IPS DF 4.7 (cell line): ENCODE measurements at regions not wholly inside any gene's neighbourhood (a gene's known extent, or its start where the extent isn't known, plus 50 kb on each side); places are given as distances from the start of the nearest gene placed in this dataset.
"Not testable (repeated sequence)": the region's sequence is repeated elsewhere in the genome, so short reads cannot be mapped to it uniquely, and the experiment has no call there.

Source experiments
- DNase-seq: peaks from one replicate; pipeline ENCODE4 v3.0.0-alpha.2; 2013; ENCODE audit warnings: low spot score; ENCODE audit errors: extremely low read depth

DNA sequence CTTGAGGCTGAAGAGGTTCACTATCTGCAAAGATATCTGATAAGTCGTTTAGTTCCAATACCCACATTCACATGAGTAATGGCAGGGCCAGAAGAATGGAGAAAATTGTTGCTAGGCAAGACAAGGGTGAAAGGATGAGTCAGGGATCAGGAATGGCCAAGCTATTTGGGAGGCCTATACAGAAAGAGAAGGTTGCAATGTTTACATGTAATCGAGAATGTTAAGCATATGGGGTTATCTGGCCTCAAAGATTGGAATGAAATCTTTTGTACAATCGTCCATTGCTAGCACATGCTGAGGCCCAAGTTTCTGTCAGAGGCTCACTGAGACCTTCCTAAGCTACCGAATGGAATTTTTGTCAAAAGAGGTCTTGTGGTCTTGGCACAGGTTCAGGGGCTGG lies 299.9 kb upstream of the PLD5 start:
- DNase-seq, result no peak

DNA sequence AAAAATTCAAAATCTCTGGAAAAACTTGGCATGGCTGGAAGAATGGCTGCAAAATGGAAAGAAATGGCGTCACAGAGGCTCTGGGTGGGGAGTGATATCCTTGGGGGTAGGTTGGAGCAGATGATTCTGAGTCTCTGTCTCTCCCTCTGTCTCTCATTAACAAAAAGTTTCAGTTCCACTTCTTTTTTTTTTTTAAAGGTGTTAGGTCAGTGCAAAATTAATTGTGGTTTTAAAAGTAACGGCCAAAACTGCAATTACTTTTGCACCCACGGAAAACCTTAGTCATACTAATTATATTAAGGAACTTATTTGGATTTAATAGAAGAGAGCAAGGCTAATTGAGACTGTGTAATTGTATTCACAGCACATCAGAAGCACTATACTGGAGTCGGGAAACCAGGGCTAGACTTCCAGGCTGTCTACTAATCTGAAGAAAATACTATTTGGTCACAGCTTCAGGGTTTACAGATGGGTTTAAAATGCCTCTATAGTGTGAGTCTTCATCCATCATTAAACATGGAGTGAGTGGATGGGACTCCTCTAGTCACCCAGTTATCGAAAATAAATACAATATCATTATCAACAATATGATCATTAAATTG lies 289.1 kb upstream of the PLD5 start:
- no peak for DNase-seq

GRCh38 chr1:242811092-242811840 lies 286.8 kb upstream of the PLD5 start:
- no peak for DNase-seq

DNA sequence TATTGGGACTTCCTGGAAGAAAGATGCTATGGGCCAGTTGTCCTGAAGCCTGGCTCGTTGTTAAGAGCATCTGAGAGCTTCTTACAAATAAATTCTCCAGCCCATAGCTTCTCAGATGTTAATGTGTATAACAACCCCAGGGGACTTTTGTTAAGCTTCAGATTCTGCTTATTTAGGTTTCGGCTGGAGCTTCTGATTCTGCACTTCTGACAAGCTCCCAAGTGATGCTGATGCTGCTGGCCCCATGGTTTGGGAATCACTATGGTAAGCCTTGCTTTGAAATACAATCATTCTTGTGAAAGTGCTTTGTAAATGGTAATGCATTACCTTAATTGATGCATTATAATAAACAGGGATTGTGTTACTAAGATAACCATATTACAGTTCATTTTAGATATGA lies 281.8 kb upstream of the PLD5 start:
- DNase-seq, result no peak

DNA sequence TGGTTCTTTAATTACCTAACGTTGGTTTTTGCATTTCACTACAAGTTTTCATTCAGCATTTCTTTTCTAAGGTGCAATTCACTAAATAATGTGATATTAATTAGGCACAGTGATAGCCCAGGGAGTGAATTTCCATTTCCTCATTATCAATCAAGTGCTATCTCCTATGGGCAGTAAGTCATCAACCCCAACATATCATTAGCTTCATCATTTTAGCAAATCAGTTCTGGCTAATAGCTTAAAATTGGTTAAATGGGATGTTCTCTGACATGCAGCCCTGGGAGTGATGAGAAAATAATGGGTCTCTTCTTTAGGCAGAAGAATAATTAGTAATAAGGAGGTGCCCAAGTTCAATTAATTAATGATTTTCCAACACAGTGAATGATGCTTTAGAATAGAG lies 280.9 kb upstream of the PLD5 start:
- DNase-seq, result not testable (repeated sequence)

- no peak for DNase-seq
Observed at GRCh38 chr1:242802973-242803372, 278.5 kb upstream of the PLD5 start.

DNA sequence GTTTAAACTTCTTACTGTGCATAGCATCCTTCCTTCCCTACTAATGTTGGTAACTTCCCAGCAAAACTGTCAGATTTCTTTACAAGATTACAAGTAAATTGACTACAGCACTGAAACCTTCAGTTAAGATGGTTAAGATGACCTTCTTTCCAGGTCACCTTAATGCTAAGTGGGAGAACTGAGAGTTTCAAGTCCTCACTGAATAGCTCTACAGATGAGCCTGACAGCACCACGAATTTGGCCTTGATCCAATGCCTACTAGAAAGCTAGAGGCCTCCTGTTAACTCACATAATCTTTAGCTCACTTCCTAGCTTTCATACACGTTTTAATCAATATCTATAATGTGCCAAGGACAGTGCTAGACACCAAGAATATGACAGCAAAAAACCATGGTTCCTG lies 276.0 kb upstream of the PLD5 start:
- no peak for DNase-seq

GRCh38 chr1:242797856-242798255 lies 273.4 kb upstream of the PLD5 start:
- no peak for DNase-seq

DNA sequence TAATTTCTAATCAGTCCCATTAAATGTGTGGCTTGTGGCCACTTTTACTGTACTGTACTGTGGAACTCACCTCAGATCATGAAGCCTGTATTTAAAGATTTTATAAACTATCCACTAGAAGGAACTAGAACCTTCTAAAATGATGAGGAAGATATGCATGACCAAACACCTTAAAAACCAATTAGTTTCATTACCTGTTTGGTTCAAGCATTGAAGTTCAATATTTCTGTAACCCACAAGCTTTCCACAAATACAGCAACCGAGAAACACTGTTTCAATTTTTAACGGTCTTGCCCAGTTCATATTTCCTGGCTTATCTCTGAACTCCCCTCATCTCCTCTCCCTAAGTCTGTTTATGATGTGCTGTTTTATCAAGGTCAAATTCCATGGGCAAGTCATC lies 264.3 kb upstream of the PLD5 start:
- no peak for DNase-seq

DNA sequence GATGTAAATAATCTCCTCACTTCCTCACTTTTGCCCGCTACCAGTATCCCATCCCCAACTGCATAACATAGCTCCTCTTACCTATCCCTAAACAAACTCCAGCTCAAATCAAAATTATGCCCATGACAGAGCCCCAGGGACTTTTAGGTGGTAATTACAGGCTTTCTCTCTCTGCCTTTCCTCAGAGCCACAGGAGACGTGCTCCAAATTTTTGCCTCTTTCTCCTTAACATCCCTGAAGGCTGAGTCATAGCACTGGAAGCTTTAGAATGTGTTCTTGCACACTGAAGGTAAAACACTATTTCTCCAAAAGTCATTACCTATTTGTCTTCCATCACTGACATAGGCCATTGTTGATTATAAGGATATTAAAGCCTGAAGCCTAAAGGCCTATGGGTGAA lies 263.5 kb upstream of the PLD5 start:
- DNase-seq, result peak; percentile 14

GRCh38 chr1:242784807-242785206 lies 260.3 kb upstream of the PLD5 start:
- no peak for DNase-seq

- DNase-seq, result no peak
Observed at GRCh38 chr1:242784084-242784483, 259.6 kb upstream of the PLD5 start.

DNA sequence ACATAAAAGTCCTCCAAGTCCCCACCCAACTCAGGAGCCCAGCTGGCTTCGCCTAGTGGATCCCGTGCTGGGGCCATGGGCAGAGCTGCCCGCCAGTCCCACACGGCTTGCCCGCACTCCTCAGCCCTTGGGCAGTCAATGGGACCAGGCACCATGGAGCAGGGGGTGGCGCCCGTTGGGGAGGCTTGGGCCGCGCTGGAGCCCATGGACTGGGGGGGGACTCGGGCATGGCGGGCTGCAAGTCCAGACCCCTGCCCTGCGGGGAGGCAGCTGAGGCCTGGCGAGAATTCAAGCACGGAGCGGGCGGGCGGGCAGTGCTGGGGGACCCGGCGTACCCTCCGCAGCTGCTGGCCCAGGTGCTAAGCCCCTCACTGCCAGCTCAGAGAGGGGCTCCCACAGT lies 249.8 kb upstream of the PLD5 start:
- no peak for DNase-seq

GRCh38 chr1:242770366-242770765 lies 245.9 kb upstream of the PLD5 start:
- DNase-seq, result no peak

- DNase-seq, result no peak
Observed at GRCh38 chr1:242764161-242764560, 239.7 kb upstream of the PLD5 start.

DNA sequence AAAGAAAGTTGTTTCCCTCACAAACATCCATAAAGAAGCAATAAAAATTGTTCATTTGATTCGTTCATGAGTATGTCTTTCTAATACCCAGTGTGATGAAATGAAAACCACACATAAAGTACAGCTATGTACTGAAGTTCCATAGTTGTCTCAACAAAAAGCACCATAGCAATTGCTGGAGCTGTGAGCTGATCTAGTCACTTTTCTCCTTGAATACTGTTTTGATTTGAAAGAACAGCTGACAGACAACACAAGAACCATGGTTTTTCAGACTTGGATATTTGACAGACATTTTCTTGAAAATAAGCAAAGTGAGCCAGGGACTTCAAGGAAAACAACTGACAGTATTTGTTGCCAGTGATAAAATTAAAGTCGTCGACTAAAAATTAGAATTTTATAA lies 237.1 kb upstream of the PLD5 start:
- no peak for DNase-seq

DNA sequence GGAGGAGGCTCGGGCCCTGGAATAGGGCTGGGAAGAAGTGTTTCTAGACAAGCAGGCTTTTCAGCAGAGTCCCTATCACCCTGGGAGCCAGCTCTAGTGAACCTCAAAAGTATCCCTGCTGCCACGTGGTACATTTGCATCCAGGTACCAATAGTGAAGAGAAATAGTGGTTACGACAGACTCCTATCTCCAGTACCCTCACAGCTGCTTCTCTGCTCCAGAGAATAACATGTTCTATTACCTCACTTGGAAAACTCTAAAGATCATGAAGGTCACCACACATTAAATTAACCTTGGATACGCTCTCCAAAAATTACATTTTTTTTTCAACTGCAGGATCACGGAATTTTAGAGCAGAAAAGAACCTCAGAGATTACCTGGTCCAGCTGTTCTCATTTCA lies 230.4 kb upstream of the PLD5 start:
- DNase-seq, result no peak

- no peak for DNase-seq
Observed at GRCh38 chr1:242754125-242754524, 229.6 kb upstream of the PLD5 start.

DNA sequence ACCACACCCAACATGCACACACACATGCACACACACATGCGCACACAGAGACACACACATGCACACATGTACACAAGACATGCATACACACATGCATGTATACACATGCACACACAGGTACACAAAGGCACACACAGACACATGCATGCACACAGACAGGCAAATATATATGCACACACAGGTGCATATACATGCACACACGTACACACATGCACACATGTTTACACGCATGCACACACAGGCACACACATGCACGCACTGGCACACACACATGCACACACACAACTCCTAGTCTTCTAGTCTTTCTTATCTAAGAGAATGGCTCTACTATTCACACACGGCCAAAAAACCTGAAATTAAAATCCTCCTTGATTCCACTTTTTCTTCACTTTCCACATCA lies 222.7 kb upstream of the PLD5 start:
- DNase-seq, result no peak

DNA sequence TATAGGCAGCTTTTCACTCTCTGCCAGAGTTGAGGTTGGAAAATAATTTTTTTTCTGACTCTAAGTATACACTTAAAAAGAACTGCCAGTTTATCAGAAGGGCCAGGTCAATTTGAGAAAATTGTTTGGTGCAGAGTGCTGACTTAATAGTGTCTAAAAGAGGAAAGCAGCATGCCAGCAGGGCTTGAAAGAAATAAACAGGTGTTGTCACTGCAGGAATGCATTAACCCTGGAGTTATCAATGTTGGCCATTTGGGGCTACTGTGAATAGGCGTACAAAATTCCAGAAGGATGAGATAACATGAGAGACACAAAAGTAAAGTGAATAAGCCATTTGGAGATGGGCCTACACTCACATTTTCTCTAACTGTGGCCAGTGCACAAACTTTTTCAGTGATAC lies 220.6 kb upstream of the PLD5 start:
- DNase-seq, result no peak

DNA sequence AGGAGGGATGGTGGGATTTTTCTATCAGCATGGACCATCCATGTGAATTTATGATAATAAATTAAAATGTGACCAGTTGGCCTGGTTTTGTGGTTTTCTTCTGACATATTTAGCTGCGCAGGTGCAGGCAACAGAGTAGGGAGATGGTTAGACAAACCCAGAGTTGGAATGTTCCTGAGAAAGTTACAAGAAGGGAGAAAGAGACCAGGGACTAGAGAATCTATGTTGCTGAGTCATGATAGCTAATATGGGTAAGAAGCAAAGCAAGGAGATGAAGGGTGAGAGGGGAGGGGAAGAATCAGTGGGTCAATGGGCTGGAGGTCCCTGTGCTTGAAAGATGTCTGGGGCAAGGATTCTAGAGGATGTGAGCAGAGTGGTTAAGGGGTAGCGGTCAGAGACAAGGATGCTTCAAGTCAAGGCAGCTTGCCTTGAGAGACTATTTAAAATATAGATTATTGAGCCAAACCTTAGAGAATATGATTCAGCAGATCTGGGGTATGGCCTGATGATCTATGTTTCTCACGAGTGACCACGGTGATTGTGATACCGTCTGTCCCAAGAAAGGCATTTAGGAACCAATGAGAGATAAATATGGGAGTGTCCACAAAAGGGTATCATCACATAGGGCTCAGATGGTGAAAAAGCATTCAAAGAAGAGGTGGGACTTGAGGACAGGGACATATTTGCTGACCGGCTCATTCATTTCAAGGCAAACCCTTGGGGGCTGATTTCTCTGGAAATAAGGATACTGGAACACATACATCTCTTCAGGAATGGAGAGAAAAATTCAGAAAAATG lies 219.7 kb upstream of the PLD5 start:
- no peak for DNase-seq
